Type B pancreatic cell (in vitro differentiated cells): ENCODE measurements at regions not wholly inside any gene's neighbourhood (a gene's known extent, or its start where the extent isn't known, plus 50 kb on each side); places are given as distances from the start of the nearest gene placed in this dataset.
"Not testable (repeated sequence)": the region's sequence is repeated elsewhere in the genome, so short reads cannot be mapped to it uniquely, and the experiment has no call there.

Experiments used
- DNase-seq: peaks from one replicate; pipeline ENCODE4 v3.0.0; 2021; ENCODE audit warnings: mixed read lengths; ENCODE audit not compliant: unreplicated experiment; ENCODE audit errors: extremely low spot score
- H3K27ac Mint-ChIP-seq: 2 replicates; pipeline ENCODE4 v1.8.0; 2021; ENCODE audit warnings: mild to moderate bottlenecking, mixed read lengths
- H3K27me3 Mint-ChIP-seq: 2 replicates; pipeline ENCODE4 v1.8.0; 2021; ENCODE audit warnings: mixed read lengths
- H3K36me3 Mint-ChIP-seq: 2 replicates; pipeline ENCODE4 v1.8.0; 2021; ENCODE audit warnings: mixed read lengths
- H3K4me1 Mint-ChIP-seq: one replicate; pipeline ENCODE4 v1.8.0; 2021; ENCODE audit warnings: mixed read lengths; ENCODE audit not compliant: unreplicated experiment
- H3K4me3 Mint-ChIP-seq: 2 replicates; pipeline ENCODE4 v1.8.0; 2021; ENCODE audit warnings: mild to moderate bottlenecking, mixed read lengths
- H3K9me3 Mint-ChIP-seq: 2 replicates; pipeline ENCODE4 v1.8.0; 2021; ENCODE audit warnings: mixed read lengths
- CTCF ChIP-seq: fragments of 200-600 bp; sonication (generic); conservative IDR thresholded peaks from 2 replicates; pipeline ENCODE4 v1.5.0; 2021; ENCODE audit warnings: antibody characterized with exemption, mild to moderate bottlenecking

DNA sequence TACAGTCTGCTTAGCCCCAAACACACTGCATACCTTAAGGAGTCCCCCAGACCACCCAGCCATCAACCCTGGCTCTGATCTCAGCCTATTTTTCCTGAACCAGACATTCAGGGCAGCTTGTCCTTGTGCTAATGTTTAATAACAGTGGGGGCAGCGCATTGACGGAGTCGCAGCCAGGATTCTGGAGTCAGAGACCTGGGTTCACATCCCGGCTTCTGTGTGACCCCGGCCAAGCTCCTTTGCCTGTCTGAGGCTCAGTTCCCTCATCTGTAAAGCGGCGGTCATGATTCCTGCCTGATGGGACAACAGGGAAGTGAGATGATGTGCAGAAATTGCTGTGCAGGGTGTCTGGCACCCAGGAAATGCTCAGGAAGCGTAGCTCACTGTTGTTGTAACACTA lies 63.1 kb downstream of the MATN1 start:
- Mint-ChIP-seq H3K9me3 (no peaks in the 10 kb centered on the region), H3K27me3 (peaks cover 7% of the 10 kb centered on the region), H3K4me1 (peaks cover 16% of the 10 kb centered on the region), H3K27ac (no peak overlapping the region), H3K4me3 (no peak overlapping the region), H3K36me3 (no peaks in the 10 kb centered on the region)
- no peak for DNase-seq
- TF ChIP-seq CTCF = no peak

- H3K27me3 Mint-ChIP-seq = peaks cover 7% of the 10 kb centered on the region
- H3K4me3 Mint-ChIP-seq = no peak overlapping the region
- H3K36me3 Mint-ChIP-seq = no peaks in the 10 kb centered on the region
- H3K9me3 Mint-ChIP-seq = no peaks in the 10 kb centered on the region
- TF ChIP-seq CTCF = no peak
- no peak for DNase-seq
- H3K27ac Mint-ChIP-seq = no peak overlapping the region
- H3K4me1 Mint-ChIP-seq = peaks cover 16% of the 10 kb centered on the region
These were observed 63.7 kb downstream of the MATN1 start for GRCh38 chr1:30659702-30660101.

GRCh38 chr1:30658375-30658774 lies 65.0 kb downstream of the MATN1 start:
- not testable (repeated sequence) for H3K27me3 Mint-ChIP-seq, H3K4me3 Mint-ChIP-seq, H3K27ac Mint-ChIP-seq, DNase-seq, H3K36me3 Mint-ChIP-seq, H3K9me3 Mint-ChIP-seq
- H3K4me1 Mint-ChIP-seq = peaks cover 14% of the 10 kb centered on the region

DNA sequence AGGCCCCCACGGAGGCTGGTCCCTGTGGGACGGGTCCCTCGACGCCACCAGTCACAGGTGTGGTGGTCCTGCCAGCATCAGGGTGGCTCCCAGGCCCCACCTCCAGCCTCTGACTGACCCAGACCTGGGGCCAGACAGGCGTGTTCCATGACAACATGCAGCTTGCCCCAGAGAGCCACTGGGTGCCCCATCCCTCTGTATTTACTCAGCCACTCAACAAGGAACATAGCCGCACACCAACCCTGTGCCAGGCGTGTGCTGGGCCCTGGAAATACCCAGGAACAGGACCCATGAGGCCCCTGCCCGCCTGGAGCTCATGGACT lies 65.4 kb downstream of the MATN1 start:
- Mint-ChIP-seq H3K36me3 (no peaks in the 10 kb centered on the region), H3K9me3 (no peaks in the 10 kb centered on the region), H3K4me1 (peaks cover 10% of the 10 kb centered on the region), H3K27ac (no peak overlapping the region), H3K27me3 (peaks cover 7% of the 10 kb centered on the region), H3K4me3 (no peak overlapping the region)
- no peak for TF ChIP-seq CTCF
- DNase-seq = no peak

DNA sequence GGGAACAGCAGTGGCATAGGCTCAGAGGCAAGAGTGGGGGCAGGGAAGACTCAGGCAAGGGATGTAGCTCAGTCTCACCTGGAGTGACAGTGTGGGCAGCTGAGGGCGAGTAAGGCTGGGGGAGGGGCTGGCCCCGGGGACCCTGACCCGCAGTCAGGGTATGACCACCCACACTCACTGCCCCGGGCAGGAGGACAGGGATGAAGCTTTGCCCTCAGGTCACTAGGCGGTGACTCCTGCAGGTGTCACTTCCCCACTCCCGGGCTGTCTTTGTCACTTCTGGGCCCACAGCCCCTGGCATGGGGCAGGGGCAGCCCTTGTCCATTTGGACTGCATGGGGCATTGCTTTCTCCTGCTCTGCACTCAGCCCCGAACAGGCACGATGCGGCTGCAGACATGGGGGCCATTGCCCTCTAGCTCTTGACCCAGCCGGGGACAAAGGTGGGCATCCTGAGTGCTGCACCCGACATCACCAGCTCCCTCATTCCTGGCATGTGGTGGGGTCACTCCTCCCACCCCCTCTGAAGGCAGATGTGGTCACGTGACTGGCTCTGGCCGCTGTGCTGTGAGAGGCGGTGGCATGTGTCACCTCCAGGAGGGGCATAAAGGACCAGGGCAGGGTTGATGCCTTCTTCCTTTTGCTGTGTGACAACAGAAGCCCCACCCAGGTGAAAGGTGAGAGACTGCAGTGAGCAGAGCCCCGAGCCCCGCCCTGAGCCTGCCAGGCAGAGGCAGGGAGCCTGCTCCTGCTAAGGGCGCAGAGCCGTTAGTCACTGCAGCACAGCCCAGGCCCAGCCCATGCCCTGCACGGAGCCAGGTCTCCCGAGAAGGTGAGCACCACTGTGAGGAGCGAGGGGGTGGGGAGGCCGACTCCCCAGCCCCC lies 66.0 kb downstream of the MATN1 start:
- DNase-seq = no peak
- Mint-ChIP-seq H3K4me3 (no peak overlapping the region), H3K36me3 (no peaks in the 10 kb centered on the region)

More for the DNA sequence above, 66.0 kb downstream of the MATN1 start:
- peaks cover 7% of the 10 kb centered on the region for H3K27me3 Mint-ChIP-seq
- no peaks in the 10 kb centered on the region for H3K9me3 Mint-ChIP-seq
- H3K4me1 Mint-ChIP-seq = peaks cover 13% of the 10 kb centered on the region
- no peak overlapping the region for H3K27ac Mint-ChIP-seq
- no peak for TF ChIP-seq CTCF
